ENCODE measurements at regions not wholly inside any gene's neighbourhood (a gene's known extent, or its start where the extent isn't known, plus 50 kb on each side); places are given as distances from the start of the nearest gene placed in this dataset.
A peak's percentile ranks its signal among the peaks of the same experiment; 100 is the strongest.

- DNase-seq (ENCODE audit: low read depth) = no peak
Measured at GRCh38 chr18:10009321-10010144, 95.7 kb downstream of the VAPA start.

GRCh38 chr18:10010611-10011015 is 96.8 kb downstream of the VAPA start:
- no peak for DNase-seq (ENCODE audit: low read depth)

DNA sequence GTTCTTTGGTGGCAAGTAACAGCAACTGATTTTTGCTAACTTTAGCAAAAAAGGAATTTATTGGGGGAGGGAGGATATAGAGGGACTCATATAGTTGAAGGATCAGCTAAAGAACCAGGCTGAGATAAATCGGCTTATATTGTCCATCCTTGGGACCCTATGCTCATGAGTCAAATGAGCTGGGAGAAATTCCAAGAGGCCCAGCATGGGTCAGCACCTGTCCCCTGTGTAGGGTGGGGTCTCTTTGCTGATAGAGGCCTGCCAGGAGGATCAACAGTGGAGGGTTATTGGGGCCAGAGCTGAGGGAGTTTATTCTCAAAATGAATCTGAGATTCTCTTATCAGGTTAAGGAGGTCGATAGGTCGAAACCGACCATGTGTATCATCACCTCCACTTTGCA is 97.2 kb downstream of the VAPA start:
- DNase-seq (ENCODE audit: low read depth) = no peak

DNA sequence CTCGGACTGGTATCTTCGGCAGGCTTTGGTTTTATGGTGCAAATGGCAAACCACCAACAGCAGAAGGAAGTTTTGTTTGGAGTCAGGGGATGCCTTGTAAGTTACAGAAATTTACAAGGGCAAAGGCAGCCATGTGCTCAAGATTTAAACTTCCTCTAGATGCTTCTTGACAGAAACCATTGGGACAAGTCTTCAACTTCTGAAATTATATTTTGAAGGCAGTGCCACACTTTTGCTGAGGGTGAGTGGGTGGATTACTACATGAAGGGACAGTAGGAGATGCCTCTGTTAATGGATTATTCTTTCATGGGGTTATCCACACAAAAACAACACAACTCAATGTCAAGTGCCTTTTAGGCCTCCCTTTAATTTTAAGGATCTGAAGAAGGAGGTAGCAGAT is 97.9 kb downstream of the VAPA start:
- DNase-seq (ENCODE audit: low read depth) = no peak

DNA sequence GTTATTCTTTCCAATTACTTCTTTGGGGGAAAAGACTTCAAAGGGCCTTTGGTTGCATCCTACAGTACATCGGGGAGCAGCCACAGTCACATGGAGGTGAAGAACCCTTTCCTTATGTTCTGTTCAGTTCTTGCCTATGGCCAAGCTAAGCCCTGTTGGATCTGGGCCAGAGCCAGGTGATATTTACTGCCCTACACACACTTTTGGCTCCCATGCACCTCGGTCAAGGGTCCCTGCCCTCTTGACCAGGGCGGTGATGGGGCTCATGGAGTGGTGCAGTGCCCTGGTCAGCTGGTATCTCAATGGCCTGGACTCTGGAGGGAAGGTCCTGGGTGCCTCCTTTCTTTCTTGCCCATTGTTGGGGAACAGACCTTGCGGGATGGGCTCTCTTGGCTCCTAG is 98.7 kb downstream of the VAPA start:
- DNase-seq (ENCODE audit: low read depth) = no peak

DNA sequence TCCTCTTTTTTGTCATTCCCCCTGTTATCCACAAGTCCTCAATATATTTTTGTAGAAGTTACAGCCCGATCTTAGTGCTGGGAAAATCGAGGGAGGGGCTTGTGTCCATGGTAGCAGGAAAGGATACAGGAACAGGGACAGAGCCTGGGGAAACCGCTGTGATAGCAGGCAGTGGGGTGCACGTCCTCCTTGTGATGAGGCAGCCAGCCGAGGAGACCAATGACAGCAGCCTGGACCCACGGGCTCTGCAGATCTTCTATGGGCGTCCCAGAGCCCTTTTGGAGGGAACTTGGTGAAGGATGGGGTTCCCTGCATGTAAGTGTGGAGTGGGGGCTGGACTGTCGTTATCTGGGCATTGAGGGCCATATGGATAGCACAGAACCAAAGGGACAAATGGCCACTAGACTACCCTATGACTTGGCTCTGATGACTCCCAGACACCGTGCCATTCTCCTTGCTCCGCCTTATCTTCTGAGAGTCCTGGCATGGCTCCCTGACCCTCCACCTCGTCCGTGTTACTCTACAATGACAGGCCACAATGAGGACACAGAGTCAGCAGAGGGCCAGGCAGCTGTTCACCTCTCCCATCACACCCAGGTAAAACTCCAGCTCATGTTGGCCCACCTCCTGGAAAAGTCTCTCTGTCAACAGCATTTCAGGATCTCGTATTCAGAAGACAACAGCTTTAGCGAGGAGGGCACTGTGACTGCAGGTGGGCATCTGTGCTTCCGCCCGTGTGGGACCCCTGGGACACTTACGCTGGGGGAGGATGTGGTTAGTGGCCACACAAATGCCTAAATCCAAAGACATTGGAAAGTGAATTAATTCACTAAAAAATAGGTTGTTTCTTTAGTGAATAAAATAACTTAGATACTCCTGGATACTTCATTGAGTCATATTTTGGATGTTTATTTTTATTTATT is 100.1 kb downstream of the VAPA start:
- no peak for DNase-seq (ENCODE audit: low read depth)

DNA sequence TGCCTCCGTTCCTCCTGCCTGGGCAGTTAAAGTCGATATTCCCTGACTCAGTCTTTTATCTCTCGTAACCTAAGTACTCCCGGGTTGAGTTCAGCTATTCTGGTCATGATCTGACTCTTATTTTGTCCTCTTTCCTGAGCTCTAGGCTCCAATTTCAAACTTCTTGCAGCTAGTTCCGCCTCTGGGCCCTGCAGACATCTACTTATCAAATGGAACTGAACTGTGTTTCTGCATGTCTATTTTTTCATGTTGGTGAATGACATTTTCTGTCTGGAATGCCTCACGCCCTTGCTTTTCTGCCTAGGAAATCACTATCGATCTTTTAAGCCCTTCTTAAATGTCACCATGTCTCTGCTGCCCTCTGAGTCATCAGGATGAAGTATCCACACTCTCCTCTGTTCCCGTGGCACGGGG is 101.5 kb downstream of the VAPA start:
- peak; percentile 43 for DNase-seq (ENCODE audit: low read depth)

DNA sequence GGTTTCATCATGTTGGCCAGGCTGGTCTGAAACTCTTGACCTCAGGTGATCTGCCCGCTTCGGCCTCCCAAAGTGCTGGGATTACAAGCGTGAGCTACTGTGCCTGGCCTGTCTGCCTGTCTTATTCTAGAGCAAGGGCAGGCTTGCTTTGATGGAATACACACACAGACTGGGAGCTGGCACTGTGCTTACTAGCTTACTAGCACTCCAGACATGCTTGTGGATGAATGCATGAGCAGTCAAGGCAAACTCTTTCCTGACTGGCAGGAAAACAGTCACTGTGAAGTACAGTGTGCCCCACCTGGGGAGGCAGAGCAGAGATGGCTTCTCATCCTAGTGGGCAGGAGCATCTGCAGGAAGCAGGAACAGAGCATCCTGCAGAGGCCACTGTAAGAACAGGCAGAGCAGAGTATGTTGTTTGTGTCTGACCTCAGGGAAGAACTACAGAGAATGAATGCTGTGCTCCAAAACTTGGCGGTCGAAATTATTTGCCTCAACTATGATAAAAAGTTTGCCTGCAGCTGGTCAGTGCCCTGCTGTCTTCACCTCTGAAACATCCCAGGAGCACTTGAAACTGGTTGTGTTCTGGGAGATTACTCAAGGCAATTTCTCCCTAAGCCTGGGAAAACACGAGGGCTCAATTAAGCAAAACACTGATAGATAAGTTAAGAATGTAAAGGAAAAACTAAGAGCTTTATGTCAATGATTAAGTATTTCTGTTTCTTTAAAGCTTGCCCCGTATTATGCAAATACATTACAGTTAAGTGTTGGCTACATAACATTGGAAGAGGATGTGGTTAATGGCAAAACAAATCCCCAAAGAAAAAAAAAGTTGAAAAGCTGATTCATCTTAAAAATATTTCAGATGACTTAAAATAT is 102.4 kb downstream of the VAPA start:
- peak; percentile 85 for DNase-seq (ENCODE audit: low read depth)

DNA sequence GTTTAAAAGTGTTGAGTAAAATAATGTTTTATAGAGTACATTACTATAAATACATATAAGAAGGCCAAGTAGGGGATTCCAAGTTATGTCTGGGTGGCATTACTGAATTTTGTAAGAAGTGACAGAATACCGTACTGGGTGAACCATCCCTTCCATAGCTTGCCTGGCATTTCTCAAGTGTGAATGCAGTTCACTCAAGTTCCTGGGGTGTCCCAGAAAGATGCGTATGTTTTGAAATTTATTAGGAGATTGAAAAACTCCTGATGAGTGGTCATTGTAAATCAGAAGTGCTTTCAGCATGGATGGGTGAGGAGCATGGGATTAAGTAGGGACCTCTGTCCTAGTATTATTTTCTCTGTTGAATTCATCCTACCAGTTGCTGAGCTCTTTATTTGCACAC is 103.2 kb downstream of the VAPA start:
- peak; percentile 23 for DNase-seq (ENCODE audit: low read depth)

DNA sequence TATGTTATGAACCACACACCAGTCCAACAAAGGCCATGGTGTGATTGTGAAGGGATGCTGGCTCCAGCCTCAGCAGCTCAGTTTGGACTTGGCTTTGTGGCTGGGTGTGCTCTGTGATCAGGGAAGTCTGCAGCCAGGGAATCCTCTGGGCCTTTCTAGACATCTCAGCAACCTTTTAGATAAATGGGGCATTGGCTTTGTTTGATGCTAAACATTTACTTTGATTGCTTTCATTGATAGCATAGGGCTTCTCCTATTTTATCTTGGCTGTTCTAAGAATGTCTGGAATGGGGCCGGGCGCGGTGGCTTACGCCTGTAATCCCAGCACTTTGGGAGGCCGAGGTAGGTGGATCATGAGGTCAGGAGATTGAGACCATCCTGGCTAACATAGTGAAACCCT is 104.5 kb downstream of the VAPA start:
- DNase-seq (ENCODE audit: low read depth) = no peak

DNA sequence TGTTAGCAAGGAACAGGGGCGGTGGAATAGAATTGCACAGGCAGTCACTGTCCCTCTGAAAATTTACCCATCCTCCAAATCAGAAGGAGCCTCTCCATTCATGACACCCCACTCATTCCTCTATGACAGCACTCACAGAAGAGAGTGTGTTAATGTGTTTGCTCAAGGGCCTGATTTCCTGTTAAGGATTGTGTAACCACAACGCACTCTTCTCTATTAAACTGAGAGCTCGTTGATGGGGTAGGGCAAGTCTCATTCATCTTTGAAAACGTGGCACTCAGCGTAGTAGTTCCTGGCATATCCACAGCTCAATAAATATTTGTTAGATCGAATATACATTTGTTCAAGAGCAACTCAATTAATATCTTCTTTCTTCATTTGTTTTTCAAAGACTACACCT is 106.4 kb downstream of the VAPA start:
- DNase-seq (ENCODE audit: low read depth) = no peak

DNA sequence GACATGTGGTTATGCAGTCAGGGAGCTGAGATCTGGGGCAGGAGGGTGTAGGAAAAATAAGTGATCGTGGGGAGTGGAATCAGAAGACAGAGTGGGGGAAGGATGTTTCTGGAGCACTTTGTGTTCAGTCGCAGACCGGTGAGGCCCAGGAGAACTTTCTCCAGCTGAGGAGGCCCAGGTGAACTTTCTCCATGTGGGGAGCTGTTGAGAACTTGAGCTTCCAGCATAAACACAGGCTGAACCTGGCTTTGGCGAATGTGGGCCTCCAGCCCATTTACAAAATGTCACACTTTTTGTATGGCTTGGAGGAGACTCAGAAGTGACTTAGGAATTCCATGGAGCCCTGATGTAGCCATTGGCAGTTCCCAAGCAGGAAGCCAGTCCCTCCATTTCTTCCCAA is 108.5 kb downstream of the VAPA start:
- no peak for DNase-seq (ENCODE audit: low read depth)

DNA sequence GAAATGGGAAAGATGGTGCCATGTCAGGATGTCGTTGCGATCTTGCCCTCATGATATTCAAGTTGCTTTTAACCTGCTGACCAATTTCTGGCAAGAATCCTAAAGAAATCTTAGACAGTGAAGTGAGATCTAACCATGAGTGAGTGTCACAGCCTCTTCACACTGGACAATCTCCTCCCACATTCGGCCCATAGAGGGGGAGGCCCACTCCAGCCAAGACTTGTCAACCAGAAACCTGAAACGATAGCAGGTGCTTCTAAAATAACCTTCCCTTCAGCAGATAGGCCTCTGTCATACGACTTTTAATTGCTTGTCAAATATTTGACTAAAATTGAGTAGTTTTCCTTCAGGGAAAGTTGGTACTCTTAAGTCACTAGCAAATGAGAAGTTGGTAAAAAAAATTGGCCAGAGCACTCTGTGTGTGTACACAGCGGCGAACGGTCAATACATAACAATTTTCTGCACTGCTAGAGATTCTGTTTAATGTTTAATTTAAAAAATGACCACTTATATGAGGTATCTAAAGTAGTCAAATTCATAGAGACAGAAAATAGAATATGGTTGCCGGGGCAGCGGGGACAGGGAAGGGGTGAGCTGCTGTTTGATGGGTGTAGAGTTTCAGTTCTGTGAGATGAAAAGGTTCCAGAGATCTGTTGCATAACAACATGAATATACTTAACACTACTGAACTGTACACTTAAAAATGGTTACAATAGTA is 110.2 kb downstream of the VAPA start:
- no peak for DNase-seq (ENCODE audit: low read depth)

GRCh38 chr18:10025711-10026670 is 112.2 kb downstream of the VAPA start:
- no peak for DNase-seq (ENCODE audit: low read depth)

- no peak for DNase-seq (ENCODE audit: low read depth)
Measured at GRCh38 chr18:10027031-10027430, 113.2 kb downstream of the VAPA start.

GRCh38 chr18:10027461-10027860 is 113.6 kb downstream of the VAPA start:
- DNase-seq (ENCODE audit: low read depth) = no peak

- no peak for DNase-seq (ENCODE audit: low read depth)
Measured at GRCh38 chr18:10029711-10030110, 115.9 kb downstream of the VAPA start.

- no peak for DNase-seq (ENCODE audit: low read depth)
Measured at GRCh38 chr18:10030816-10031541, 117.2 kb downstream of the VAPA start.

- no peak for DNase-seq (ENCODE audit: low read depth)
Measured at GRCh38 chr18:10032331-10033015, 118.7 kb downstream of the VAPA start.

All from ELR (cell line).